ENCODE measurements at regions not wholly inside any gene's neighbourhood (a gene's known extent, or its start where the extent isn't known, plus 50 kb on each side); places are given as distances from the start of the nearest gene placed in this dataset.

DNA sequence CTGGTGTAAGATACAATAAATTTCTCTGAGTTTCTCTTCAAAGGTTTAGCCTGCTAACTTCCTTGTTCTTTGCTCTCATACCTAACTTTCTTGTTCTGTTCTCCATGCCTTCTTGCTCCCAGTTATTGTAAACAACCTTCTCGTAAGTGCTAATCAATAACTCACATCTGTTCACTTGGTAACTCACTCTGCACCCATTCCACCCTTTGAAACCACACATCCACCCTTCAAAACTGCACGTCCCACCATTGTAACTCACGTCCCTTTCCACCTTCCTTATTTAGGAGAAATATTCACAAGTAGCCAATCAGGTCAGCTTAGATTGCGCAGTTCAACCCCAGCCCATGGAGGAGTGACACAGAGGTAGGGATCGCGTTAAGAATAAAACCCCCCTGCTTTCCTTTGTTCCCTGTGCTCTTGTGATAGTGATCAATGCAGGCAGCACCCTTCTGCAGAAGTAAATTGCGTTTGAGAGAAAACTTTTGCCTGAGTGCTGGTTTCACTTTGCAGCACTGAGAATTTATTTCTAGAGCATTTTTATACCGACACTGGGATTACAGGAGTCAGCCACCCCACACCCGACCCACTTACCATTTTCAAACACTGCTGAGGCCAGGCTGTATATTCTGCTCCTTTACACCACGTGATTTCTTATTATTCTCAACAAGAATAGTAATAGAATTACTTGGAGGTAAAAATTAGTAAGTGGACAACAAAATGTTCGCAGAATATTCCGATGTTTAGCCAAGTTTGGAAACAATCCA, 789.2 kb upstream of the RGS18 start:
- Histone ChIP-seq H3K4me3 (ENCODE audit: low read depth, low read length) (no peak overlapping the region), H3K9me3 (ENCODE audit: control insufficient read depth, insufficient read depth, low read length) (no peaks in the 10 kb centered on the region), H3K27me3 (ENCODE audit: control insufficient read depth, insufficient read depth, low read length) (no peaks in the 10 kb centered on the region), H3K27ac (ENCODE audit: low read depth, low read length) (no peak overlapping the region)
- ChIA-PET CTCF (no interaction called here), POLR2A (no interaction called here)
- no peak for TF ChIP-seq CTCF (IDR thresholded peaks at IDR 0.05; ENCODE audit: low read depth, low read length)
- no peak for DNase-seq (ENCODE audit: low read depth, low spot score)

- no peak overlapping the region for H3K4me3 ChIP-seq (ENCODE audit: low read depth, low read length)
- ChIA-PET CTCF (no interaction called here), POLR2A (no interaction called here)
- H3K27ac ChIP-seq (ENCODE audit: low read depth, low read length) = no peak overlapping the region
- no peaks in the 10 kb centered on the region for H3K27me3 ChIP-seq (ENCODE audit: control insufficient read depth, insufficient read depth, low read length)
- H3K9me3 ChIP-seq (ENCODE audit: control insufficient read depth, insufficient read depth, low read length) = no peaks in the 10 kb centered on the region
- no peak for TF ChIP-seq CTCF (IDR thresholded peaks at IDR 0.05; ENCODE audit: low read depth, low read length)
- no peak for DNase-seq (ENCODE audit: low read depth, low spot score)
Measured at GRCh38 chr1:191371626-191372025, 786.6 kb upstream of the RGS18 start.

GRCh38 chr1:191388283-191388682, 770.0 kb upstream of the RGS18 start:
- POLR2A ChIA-PET = no interaction called here
- TF ChIP-seq CTCF (IDR thresholded peaks at IDR 0.05; ENCODE audit: low read depth, low read length) = no peak
- H3K27ac ChIP-seq (ENCODE audit: low read depth, low read length) = no peak overlapping the region
- CTCF ChIA-PET = no interaction called here
- H3K27me3 ChIP-seq (ENCODE audit: control insufficient read depth, insufficient read depth, low read length) = no peaks in the 10 kb centered on the region
- H3K4me3 ChIP-seq (ENCODE audit: low read depth, low read length) = no peak overlapping the region
- DNase-seq (ENCODE audit: low read depth, low spot score) = no peak
- no peaks in the 10 kb centered on the region for H3K9me3 ChIP-seq (ENCODE audit: control insufficient read depth, insufficient read depth, low read length)

DNA sequence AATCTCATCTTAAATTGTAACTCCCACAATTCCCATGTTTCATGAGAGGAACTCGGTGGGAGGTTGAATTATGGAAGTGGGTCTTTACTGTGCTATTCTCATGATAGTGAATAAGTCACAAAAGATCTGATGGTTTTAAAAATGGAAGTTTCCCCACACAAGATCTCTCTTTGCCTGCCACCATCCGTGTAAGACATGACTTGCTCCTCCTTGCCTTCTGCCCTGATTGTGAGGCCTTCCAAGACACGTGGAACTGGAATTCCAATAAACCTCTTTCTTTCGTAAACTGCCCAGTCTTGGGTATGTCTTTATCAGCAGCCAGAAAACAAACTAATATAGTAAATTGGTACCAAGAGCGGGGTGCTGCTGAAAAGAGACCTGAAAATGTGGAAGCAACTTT, 761.6 kb upstream of the RGS18 start:
- Histone ChIP-seq H3K27me3 (ENCODE audit: control insufficient read depth, insufficient read depth, low read length) (no peaks in the 10 kb centered on the region), H3K4me3 (ENCODE audit: low read depth, low read length) (no peak overlapping the region), H3K9me3 (ENCODE audit: control insufficient read depth, insufficient read depth, low read length) (no peaks in the 10 kb centered on the region), H3K27ac (ENCODE audit: low read depth, low read length) (no peak overlapping the region)
- no peak for DNase-seq (ENCODE audit: low read depth, low spot score)
- no peak for TF ChIP-seq CTCF (IDR thresholded peaks at IDR 0.05; ENCODE audit: low read depth, low read length)
- CTCF ChIA-PET = no interaction called here
- POLR2A ChIA-PET = no interaction called here

- POLR2A ChIA-PET = no interaction called here
- Histone ChIP-seq H3K4me3 (ENCODE audit: low read depth, low read length) (no peak overlapping the region), H3K9me3 (ENCODE audit: control insufficient read depth, insufficient read depth, low read length) (no peaks in the 10 kb centered on the region), H3K27me3 (ENCODE audit: control insufficient read depth, insufficient read depth, low read length) (no peaks in the 10 kb centered on the region), H3K27ac (ENCODE audit: low read depth, low read length) (no peak overlapping the region)
- CTCF ChIA-PET = no interaction called here
- DNase-seq (ENCODE audit: low read depth, low spot score) = no peak
- TF ChIP-seq CTCF (IDR thresholded peaks at IDR 0.05; ENCODE audit: low read depth, low read length) = no peak
Measured at GRCh38 chr1:191398551-191398950, 759.7 kb upstream of the RGS18 start.
